ENCODE measurements at regions not wholly inside any gene's neighbourhood (a gene's known extent, or its start where the extent isn't known, plus 50 kb on each side); places are given as distances from the start of the nearest gene placed in this dataset.

- H3K27me3 ChIP-seq (ENCODE audit: insufficient read depth, low read length): no peaks in the 10 kb centered on the region
- no peaks in the 10 kb centered on the region for H3K36me3 ChIP-seq (ENCODE audit: insufficient read depth, low read length)
- no peaks in the 10 kb centered on the region for H3K9me3 ChIP-seq (ENCODE audit: low read depth, low read length)
- no peak for DNase-seq (ENCODE audit: insufficient read length, low spot score, missing footprints)
- no peak overlapping the region for H2AFZ ChIP-seq (ENCODE audit: low read length)
- no peak overlapping the region for H3K4me3 ChIP-seq (ENCODE audit: insufficient read depth, low read length)
- H3K27ac ChIP-seq (ENCODE audit: low read depth, low read length): no peak overlapping the region
- no peak overlapping the region for H3K4me2 ChIP-seq (ENCODE audit: insufficient read depth, low read length)
- H3K4me1 ChIP-seq (ENCODE audit: insufficient read depth, low read length): no peaks in the 10 kb centered on the region
- H3K79me2 ChIP-seq (ENCODE audit: insufficient read depth, low read length): no peaks in the 10 kb centered on the region
- H4K20me1 ChIP-seq (ENCODE audit: insufficient read depth, low read length): no peaks in the 10 kb centered on the region
- TF ChIP-seq CTCF (IDR thresholded peaks at IDR 0.05; ENCODE audit: extremely low read depth, low read depth, low read length): no peak
Measured at GRCh38 chr4:180665481-180665880, 1577.7 kb upstream of the TENM3 start.

- no peak for DNase-seq (ENCODE audit: insufficient read length, low spot score, missing footprints)
- H3K4me2 ChIP-seq (ENCODE audit: insufficient read depth, low read length): no peak overlapping the region
Measured at GRCh38 chr4:180665994-180666824, 1577.0 kb upstream of the TENM3 start.

GRCh38 chr4:180668732-180669131 lies 1574.5 kb upstream of the TENM3 start:
- no peaks in the 10 kb centered on the region for H3K36me3 ChIP-seq (ENCODE audit: insufficient read depth, low read length)
- no peaks in the 10 kb centered on the region for H3K79me2 ChIP-seq (ENCODE audit: insufficient read depth, low read length)
- H2AFZ ChIP-seq (ENCODE audit: low read length): no peak overlapping the region

More at GRCh38 chr4:180665994-180666824, 1577.0 kb upstream of the TENM3 start:
- H3K27me3 ChIP-seq (ENCODE audit: insufficient read depth, low read length): no peaks in the 10 kb centered on the region
- no peaks in the 10 kb centered on the region for H3K9me3 ChIP-seq (ENCODE audit: low read depth, low read length)
- H4K20me1 ChIP-seq (ENCODE audit: insufficient read depth, low read length): no peaks in the 10 kb centered on the region
- H3K4me1 ChIP-seq (ENCODE audit: insufficient read depth, low read length): no peaks in the 10 kb centered on the region
- TF ChIP-seq CTCF (IDR thresholded peaks at IDR 0.05; ENCODE audit: extremely low read depth, low read depth, low read length): peak; percentile 57
- no peaks in the 10 kb centered on the region for H3K79me2 ChIP-seq (ENCODE audit: insufficient read depth, low read length)
- no peak overlapping the region for H2AFZ ChIP-seq (ENCODE audit: low read length)
- no peaks in the 10 kb centered on the region for H3K36me3 ChIP-seq (ENCODE audit: insufficient read depth, low read length)
- no peak overlapping the region for H3K4me3 ChIP-seq (ENCODE audit: insufficient read depth, low read length)
- no peak overlapping the region for H3K27ac ChIP-seq (ENCODE audit: low read depth, low read length)

More at GRCh38 chr4:180668732-180669131, 1574.5 kb upstream of the TENM3 start:
- no peaks in the 10 kb centered on the region for H3K4me1 ChIP-seq (ENCODE audit: insufficient read depth, low read length)
- no peaks in the 10 kb centered on the region for H3K9me3 ChIP-seq (ENCODE audit: low read depth, low read length)
- no peak for DNase-seq (ENCODE audit: insufficient read length, low spot score, missing footprints)
- H3K27ac ChIP-seq (ENCODE audit: low read depth, low read length): no peak overlapping the region
- no peak overlapping the region for H3K4me3 ChIP-seq (ENCODE audit: insufficient read depth, low read length)
- H3K27me3 ChIP-seq (ENCODE audit: insufficient read depth, low read length): no peaks in the 10 kb centered on the region
- no peak overlapping the region for H3K4me2 ChIP-seq (ENCODE audit: insufficient read depth, low read length)
- no peaks in the 10 kb centered on the region for H4K20me1 ChIP-seq (ENCODE audit: insufficient read depth, low read length)
- no peak for TF ChIP-seq CTCF (IDR thresholded peaks at IDR 0.05; ENCODE audit: extremely low read depth, low read depth, low read length)
